B cell (primary cell): ENCODE measurements at regions not wholly inside any gene's neighbourhood (a gene's known extent, or its start where the extent isn't known, plus 50 kb on each side); places are given as distances from the start of the nearest gene placed in this dataset.

Source experiments
- ATAC-seq: fragments of 200-7000 bp; cut with Tn5 transposase; one replicate; pipeline ENCODE4 v1.10.0; 2021; ENCODE audit warnings: low read depth, mild to moderate bottlenecking, moderate number of reproducible peaks, moderate library complexity
- CTCF ChIA-PET: fragments of 350-600 bp; sonication (Branson Sonifier 250); formaldehyde crosslinking; loops from one replicate; lab custom pipeline; 2021; ENCODE audit warnings: antibody characterized with exemption, inconsistent platforms; lab: Charles Lee
- POLR2A ChIA-PET: fragments of 350-600 bp; sonication (Branson Sonifier 250); formaldehyde crosslinking; loops from one replicate; lab custom pipeline; 2021; ENCODE audit warnings: antibody characterized with exemption; lab: Charles Lee
- DNase-seq: peaks from one replicate; pipeline ENCODE4 v3.0.0; 2013
- H2AFZ ChIP-seq: 2 replicates; pipeline ENCODE4 v1.6.1; 2012; ENCODE audit warnings: mild to moderate bottlenecking, low read depth, low read length; ENCODE audit not compliant: insufficient read depth, poor library complexity, severe bottlenecking
- H3K27ac ChIP-seq, 2 donors: 1 replicate in 1 of 2; 2 replicates in 1 of 2; pipeline ENCODE4 v1.5.1; 2012 to 2013; ENCODE audit warnings: low read length in 2 of 2, mild to moderate bottlenecking in 2 of 2, moderate library complexity in 1 of 2
- H3K27me3 ChIP-seq, 4 experiments: fragments of 200-600 bp in 1 of 4; sonication (generic) in 1 of 4; replicated peaks in 1 of 4; 1 replicate in 2 of 4; 2 replicates in 2 of 4; pipeline versions ENCODE4 v1.6.1 to v1.7.0; 2013 to 2016; ENCODE audit warnings: low read length in 3 of 4, mild to moderate bottlenecking in 2 of 4, mixed read lengths in 1 of 4, moderate library complexity in 1 of 4; ENCODE audit not compliant: insufficient read depth in 4 of 4, control insufficient read depth in 3 of 4; ENCODE audit errors: control extremely low read depth in 1 of 4
- H3K36me3 ChIP-seq, 2 experiments: replicated peaks in 1 of 2; 1 replicate in 1 of 2; 2 replicates in 1 of 2; pipeline versions ENCODE4 v1.6.1 to v1.7.1; 2013; ENCODE audit warnings: low read length in 1 of 2; ENCODE audit not compliant: insufficient read depth in 2 of 2, control insufficient read depth in 1 of 2; ENCODE audit errors: control extremely low read depth in 1 of 2, extremely low read depth in 1 of 2
- H3K4me1 ChIP-seq, 2 donors: fragments of 200-600 bp in 1 of 2; sonication (generic) in 1 of 2; 1 replicate in 1 of 2; 2 replicates in 1 of 2; pipeline versions ENCODE4 v1.5.1 to v1.6.1; 2013 to 2017; ENCODE audit warnings: low read length in 2 of 2; ENCODE audit not compliant: control insufficient read depth in 2 of 2, insufficient read depth in 2 of 2
- H3K4me2 ChIP-seq: replicated peaks from 2 replicates; pipeline ENCODE3; 2012; ENCODE audit warnings: mild to moderate bottlenecking, low read depth, low read length; ENCODE audit not compliant: poor library complexity, severe bottlenecking
- H3K4me3 ChIP-seq, 5 experiments: fragments of 200-600 bp in 1 of 5; sonication (generic) in 1 of 5; 1 replicate in 3 of 5; 2 replicates in 2 of 5; pipeline versions ENCODE4 v1.5.1 to v1.7.0; 2011 to 2016; ENCODE audit warnings: low read length in 4 of 5, mild to moderate bottlenecking in 4 of 5, low read depth in 2 of 5, control low read depth in 1 of 5, moderate library complexity in 1 of 5; ENCODE audit not compliant: insufficient read depth in 1 of 5; ENCODE audit errors: control extremely low read depth in 1 of 5, extremely low read depth in 1 of 5
- H3K79me2 ChIP-seq: fragments of 200-600 bp; sonication (generic); one replicate; pipeline ENCODE4 v1.6.0; 2016; ENCODE audit warnings: low read length; ENCODE audit not compliant: control insufficient read depth, insufficient read depth
- H3K9ac ChIP-seq: fragments of 200-600 bp; sonication (generic); 2 replicates; pipeline ENCODE4 v1.6.1; 2017; ENCODE audit warnings: mild to moderate bottlenecking, low read length, moderate library complexity
- H3K9me3 ChIP-seq, 3 donors: one replicate each; pipeline versions ENCODE4 v1.6.1 to v1.7.1; 2013; ENCODE audit warnings: low read length in 2 of 3; ENCODE audit not compliant: control insufficient read depth in 2 of 3, insufficient read depth in 1 of 3; ENCODE audit errors: control extremely low read depth in 1 of 3
- H4K20me1 ChIP-seq: 2 replicates; pipeline ENCODE4 v1.6.0; 2012; ENCODE audit warnings: mild to moderate bottlenecking, low read length; ENCODE audit not compliant: insufficient read depth, control insufficient read depth, poor library complexity, severe bottlenecking
- H3K27ac Mint-ChIP-seq: one replicate; pipeline ENCODE4 v1.8.0; 2021; ENCODE audit warnings: mixed read lengths
- H3K27me3 Mint-ChIP-seq: one replicate; pipeline ENCODE4 v1.8.0; 2021; ENCODE audit warnings: mixed read lengths
- H3K4me1 Mint-ChIP-seq: one replicate; pipeline ENCODE4 v1.8.0; 2021; ENCODE audit warnings: mixed read lengths
- H3K4me3 Mint-ChIP-seq: one replicate; pipeline ENCODE4 v1.8.0; 2021; ENCODE audit warnings: mixed read lengths
- H3K9me3 Mint-ChIP-seq: one replicate; pipeline ENCODE4 v1.8.0; 2022; ENCODE audit warnings: mixed read lengths; ENCODE audit not compliant: insufficient read depth
- CTCF ChIP-seq: fragments of 200-600 bp; IDR thresholded peaks from one replicate; pipeline ENCODE4 v1.8.0; 2022; ENCODE audit warnings: antibody characterized with exemption, mild to moderate bottlenecking
- EZH2 ChIP-seq: IDR thresholded peaks from 2 replicates; pipeline ENCODE4 v1.6.1; 2012; ENCODE audit warnings: borderline replicate concordance, low read depth, mild to moderate bottlenecking, moderate library complexity, low read length; ENCODE audit not compliant: insufficient read depth, poor library complexity, severe bottlenecking
- WGBS: methylation state at CpG from one replicate; pipeline ENCODE4 v1.1.5; 2013; ENCODE audit warnings: missing lambda C conversion rate; ENCODE audit not compliant: insufficient coverage; 5-methylcytosine and 5-hydroxymethylcytosine counted together
- intact Hi-C: fragments of 100-400 bp; cut with micrococcal nuclease; formaldehyde crosslinking; loops from one replicate; pipeline ENCODE4 v1.10.0; 2022

GRCh38 chr4:8780086-8780485, 91.6 kb downstream of the HMX1 start:
- Mint-ChIP-seq H3K27ac (no peak overlapping the region), H3K4me1 (no peaks in the 10 kb centered on the region), H3K9me3 (no peaks in the 10 kb centered on the region), H3K27me3 (no peaks in the 10 kb centered on the region), H3K4me3 (no peak overlapping the region)
- no peak for ATAC-seq
- H3K27ac ChIP-seq = no peak overlapping the region
- no peak overlapping the region for H3K4me2 ChIP-seq
- no peaks in the 10 kb centered on the region for H3K27me3 ChIP-seq
- ChIA-PET CTCF (no interaction called here), POLR2A (no interaction called here)
- H3K4me3 ChIP-seq = no peak overlapping the region
- no peaks in the 10 kb centered on the region for H4K20me1 ChIP-seq
- WGBS = 92% methylated on average over 5 of the region's 13 CpGs
- H3K9ac ChIP-seq = no peak overlapping the region
- H3K9me3 ChIP-seq = peaks cover 0 to 17% (median 0%) of the 10 kb centered on the region in 3 donors
- H2AFZ ChIP-seq = no peak overlapping the region
- H3K79me2 ChIP-seq = no peaks in the 10 kb centered on the region
- DNase-seq = no peak
- intact Hi-C loops = no loop called here
- TF ChIP-seq EZH2 (no peak), CTCF (no peak)
- no peaks in the 10 kb centered on the region for H3K36me3 ChIP-seq
- no peaks in the 10 kb centered on the region for H3K4me1 ChIP-seq

- Histone ChIP-seq H3K27ac (no peak overlapping the region), H3K79me2 (no peaks in the 10 kb centered on the region), H4K20me1 (no peaks in the 10 kb centered on the region), H3K9ac (no peak overlapping the region), H3K36me3 (no peaks in the 10 kb centered on the region), H3K4me1 (no peaks in the 10 kb centered on the region), H3K9me3 (peaks cover 0 to 17% (median 0%) of the 10 kb centered on the region in 3 donors), H2AFZ (no peak overlapping the region), H3K4me3 (no peak overlapping the region), H3K4me2 (no peak overlapping the region), H3K27me3 (no peaks in the 10 kb centered on the region)
- no peak for ATAC-seq
- H3K27me3 Mint-ChIP-seq = no peaks in the 10 kb centered on the region
- no peak for TF ChIP-seq EZH2
- TF ChIP-seq CTCF = no peak
- no peaks in the 10 kb centered on the region for H3K4me1 Mint-ChIP-seq
- ChIA-PET CTCF (no interaction called here), POLR2A (no interaction called here)
- H3K27ac Mint-ChIP-seq = no peak overlapping the region
- intact Hi-C loops = no loop called here
- WGBS = 70% methylated on average over 8 of the region's 11 CpGs
- H3K4me3 Mint-ChIP-seq = no peak overlapping the region
- no peak for DNase-seq
- H3K9me3 Mint-ChIP-seq = no peaks in the 10 kb centered on the region
These were observed 92.1 kb downstream of the HMX1 start for GRCh38 chr4:8779490-8779932.
